ENCODE measurements at regions not wholly inside any gene's neighbourhood (a gene's known extent, or its start where the extent isn't known, plus 50 kb on each side); places are given as distances from the start of the nearest gene placed in this dataset.

DNA sequence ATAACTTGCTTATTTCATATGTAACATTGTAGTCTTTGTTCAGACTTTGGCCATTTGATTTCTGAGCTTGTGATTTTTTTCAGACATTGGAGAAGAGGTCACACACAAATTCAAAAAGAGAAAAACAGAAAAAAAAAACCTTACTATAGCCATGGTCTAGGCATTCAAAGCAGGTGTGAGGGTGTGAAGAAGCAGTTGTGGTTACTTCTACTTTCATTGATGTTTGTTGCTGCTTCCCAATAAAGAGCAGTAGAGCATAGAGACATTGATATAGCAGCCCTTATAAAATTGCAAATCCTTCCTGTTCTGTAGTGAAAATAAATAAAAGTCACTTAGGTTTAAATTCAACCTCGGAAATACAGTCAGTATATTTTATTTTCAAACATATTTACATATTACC, 671.6 kb downstream of the GRXCR1 start:
- TF ChIP-seq ZNF274 (IDR thresholded peaks at IDR 0.05; ENCODE audit: low read depth, low read length) (no peak), SUZ12 (IDR thresholded peaks at IDR 0.05; ENCODE audit: extremely low read depth, insufficient read depth, insufficient read length) (no peak), YY1 (IDR thresholded peaks at IDR 0.05; ENCODE audit: insufficient read depth, insufficient read length) (no peak)
